DND-41 (cell line): ENCODE measurements at regions not wholly inside any gene's neighbourhood (a gene's known extent, or its start where the extent isn't known, plus 50 kb on each side); places are given as distances from the start of the nearest gene placed in this dataset.

Experiments
- ATAC-seq: fragments of 200-7000 bp; cut with Tn5 transposase; 3 replicates; pipeline ENCODE4 v1.9.1; 2021; ENCODE audit warnings: low read depth; ENCODE audit not compliant: insufficient read depth
- DNase-seq: peaks from one replicate; pipeline ENCODE4 v3.0.0-alpha.2; 2020
- H2AFZ ChIP-seq: 2 replicates; pipeline ENCODE4 v1.6.0; 2012; ENCODE audit warnings: low read depth, low read length
- H3K27ac ChIP-seq: 2 replicates; pipeline ENCODE4 v1.5.1; 2012; ENCODE audit warnings: low read length, inconsistent platforms
- H3K27me3 ChIP-seq: fragments of 200-600 bp; sonication (generic); 2 replicates; pipeline ENCODE4 v1.6.0; 2012; ENCODE audit warnings: low read length, mild to moderate bottlenecking, inconsistent platforms; ENCODE audit not compliant: insufficient read depth, poor library complexity
- H3K36me3 ChIP-seq: 2 replicates; pipeline ENCODE4 v1.5.1; 2012; ENCODE audit warnings: low read length, inconsistent platforms; ENCODE audit not compliant: insufficient read depth
- H3K4me1 ChIP-seq: 2 replicates; pipeline ENCODE4 v1.5.1; 2012; ENCODE audit warnings: mild to moderate bottlenecking, low read length; ENCODE audit not compliant: insufficient read depth
- H3K4me2 ChIP-seq: 2 replicates; pipeline ENCODE4 v1.6.0; 2012; ENCODE audit warnings: mild to moderate bottlenecking, moderate library complexity, low read length, inconsistent platforms; ENCODE audit not compliant: insufficient read depth
- H3K4me3 ChIP-seq, 2 experiments: fragments of 200-600 bp in 1 of 2; shearing (Covaris generic) in 1 of 2; 2 replicates each; pipeline ENCODE4 v1.5.1; 2012 to 2016; ENCODE audit warnings: inconsistent platforms in 2 of 2, low read length in 2 of 2, mild to moderate bottlenecking in 2 of 2, low read depth in 1 of 2, moderate library complexity in 1 of 2
- H3K79me2 ChIP-seq: 2 replicates; pipeline ENCODE4 v1.6.0; 2012; ENCODE audit warnings: low read length, inconsistent platforms; ENCODE audit not compliant: insufficient read depth
- H3K9ac ChIP-seq: 2 replicates; pipeline ENCODE4 v1.6.0; 2012; ENCODE audit warnings: low read depth, mild to moderate bottlenecking, inconsistent platforms, low read length, moderate library complexity
- H3K9me3 ChIP-seq: 2 replicates; pipeline ENCODE4 v1.5.1; 2012; ENCODE audit warnings: low read length, moderate library complexity, mild to moderate bottlenecking, inconsistent platforms; ENCODE audit not compliant: insufficient read depth, severe bottlenecking
- H4K20me1 ChIP-seq: 2 replicates; pipeline ENCODE4 v1.6.0; 2012; ENCODE audit warnings: low read length; ENCODE audit not compliant: insufficient read depth
- EZH2 ChIP-seq: IDR thresholded peaks from 3 replicates; pipeline ENCODE4 v1.6.1; 2012; ENCODE audit warnings: borderline replicate concordance, low read depth, mild to moderate bottlenecking, moderate library complexity, low read length, inconsistent platforms; ENCODE audit not compliant: severe bottlenecking
- TF ChIP-seq, protein P1 (sequence below): IDR thresholded peaks from 2 replicates; pipeline ENCODE4 v1.5.1; 2012; ENCODE audit warnings: borderline replicate concordance, low read length, moderate library complexity, mild to moderate bottlenecking; ENCODE audit not compliant: poor library complexity, severe bottlenecking; ENCODE audit errors: extremely low read depth

DNA sequence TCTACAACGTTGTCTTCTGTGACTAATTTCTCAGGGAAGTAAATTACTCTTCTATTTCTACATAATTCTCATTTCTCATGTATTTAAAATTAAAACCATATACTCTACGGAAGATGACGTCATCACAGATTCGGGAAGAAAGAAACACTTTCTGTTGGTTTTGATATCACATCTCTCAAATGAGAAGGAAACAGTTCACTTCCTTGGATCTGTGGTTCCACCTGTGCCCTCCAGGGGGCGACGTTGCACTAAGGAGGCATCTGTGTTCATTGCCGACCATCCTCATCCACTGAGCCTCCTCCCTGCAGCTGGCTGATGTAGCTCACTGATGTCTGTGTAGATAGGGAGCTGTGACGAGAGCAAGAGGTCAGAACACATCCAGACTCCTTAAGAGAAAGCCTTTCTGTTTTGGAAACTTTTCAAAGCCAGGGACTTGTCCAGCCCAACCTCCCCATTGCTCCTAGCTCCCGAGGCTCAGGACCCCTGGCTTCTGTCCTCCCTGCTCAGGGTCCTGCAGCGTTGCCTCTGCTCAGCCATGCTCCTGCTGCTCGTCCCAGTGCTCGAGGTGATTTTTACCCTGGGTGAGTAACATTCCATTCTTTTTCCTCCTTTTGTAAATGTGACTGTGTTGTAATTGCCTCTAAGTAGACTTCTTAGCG, 172.7 kb upstream of the OR4E1 start:
- Histone ChIP-seq H3K27me3 (peaks cover 18% of the 10 kb centered on the region), H4K20me1 (no peaks in the 10 kb centered on the region), H3K4me3 (no peak overlapping the region), H2AFZ (no peak overlapping the region), H3K36me3 (no peaks in the 10 kb centered on the region), H3K9me3 (no peaks in the 10 kb centered on the region), H3K79me2 (no peaks in the 10 kb centered on the region), H3K9ac (no peak overlapping the region), H3K4me2 (no peak overlapping the region), H3K27ac (no peak overlapping the region), H3K4me1 (no peaks in the 10 kb centered on the region)
- peak; percentile 84 for ATAC-seq
- TF ChIP-seq, protein P1, sequence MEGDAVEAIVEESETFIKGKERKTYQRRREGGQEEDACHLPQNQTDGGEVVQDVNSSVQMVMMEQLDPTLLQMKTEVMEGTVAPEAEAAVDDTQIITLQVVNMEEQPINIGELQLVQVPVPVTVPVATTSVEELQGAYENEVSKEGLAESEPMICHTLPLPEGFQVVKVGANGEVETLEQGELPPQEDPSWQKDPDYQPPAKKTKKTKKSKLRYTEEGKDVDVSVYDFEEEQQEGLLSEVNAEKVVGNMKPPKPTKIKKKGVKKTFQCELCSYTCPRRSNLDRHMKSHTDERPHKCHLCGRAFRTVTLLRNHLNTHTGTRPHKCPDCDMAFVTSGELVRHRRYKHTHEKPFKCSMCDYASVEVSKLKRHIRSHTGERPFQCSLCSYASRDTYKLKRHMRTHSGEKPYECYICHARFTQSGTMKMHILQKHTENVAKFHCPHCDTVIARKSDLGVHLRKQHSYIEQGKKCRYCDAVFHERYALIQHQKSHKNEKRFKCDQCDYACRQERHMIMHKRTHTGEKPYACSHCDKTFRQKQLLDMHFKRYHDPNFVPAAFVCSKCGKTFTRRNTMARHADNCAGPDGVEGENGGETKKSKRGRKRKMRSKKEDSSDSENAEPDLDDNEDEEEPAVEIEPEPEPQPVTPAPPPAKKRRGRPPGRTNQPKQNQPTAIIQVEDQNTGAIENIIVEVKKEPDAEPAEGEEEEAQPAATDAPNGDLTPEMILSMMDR, result peak; percentile 79
- TF ChIP-seq EZH2, result no peak
- DNase-seq, result peak; percentile 67

DNA sequence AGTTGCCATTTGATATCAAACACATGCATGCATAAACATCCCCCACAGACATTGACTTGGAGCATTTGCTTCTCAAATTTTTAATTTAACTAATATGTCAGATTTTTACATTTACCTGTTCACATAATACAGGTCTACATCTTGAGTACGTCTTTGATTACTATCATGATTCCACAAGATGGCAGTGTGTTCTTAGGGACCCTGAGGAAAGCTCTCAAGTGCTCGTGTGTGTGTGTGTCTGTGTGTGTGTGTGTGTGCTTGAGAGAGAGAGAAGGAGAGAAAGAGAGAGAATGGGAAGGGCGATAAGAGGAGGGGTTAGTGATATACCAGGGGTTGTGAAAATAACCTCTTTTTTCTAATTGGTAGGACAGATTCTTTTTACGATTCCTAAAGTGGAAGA, 167.1 kb upstream of the OR4E1 start:
- peaks cover 6% of the 10 kb centered on the region for H3K9me3 ChIP-seq
- no peak overlapping the region for H3K27ac ChIP-seq
- no peak overlapping the region for H3K9ac ChIP-seq
- H3K4me1 ChIP-seq, result no peaks in the 10 kb centered on the region
- H4K20me1 ChIP-seq, result no peaks in the 10 kb centered on the region
- H3K27me3 ChIP-seq, result peaks cover 17% of the 10 kb centered on the region
- H3K79me2 ChIP-seq, result no peaks in the 10 kb centered on the region
- no peaks in the 10 kb centered on the region for H3K36me3 ChIP-seq
- no peak overlapping the region for H2AFZ ChIP-seq
- ATAC-seq (no peak), DNase-seq (no peak)
- no peak overlapping the region for H3K4me2 ChIP-seq
- no peak for TF ChIP-seq EZH2
- TF ChIP-seq, protein P1, result peak; percentile 11
- H3K4me3 ChIP-seq, result no peak overlapping the region

DNA sequence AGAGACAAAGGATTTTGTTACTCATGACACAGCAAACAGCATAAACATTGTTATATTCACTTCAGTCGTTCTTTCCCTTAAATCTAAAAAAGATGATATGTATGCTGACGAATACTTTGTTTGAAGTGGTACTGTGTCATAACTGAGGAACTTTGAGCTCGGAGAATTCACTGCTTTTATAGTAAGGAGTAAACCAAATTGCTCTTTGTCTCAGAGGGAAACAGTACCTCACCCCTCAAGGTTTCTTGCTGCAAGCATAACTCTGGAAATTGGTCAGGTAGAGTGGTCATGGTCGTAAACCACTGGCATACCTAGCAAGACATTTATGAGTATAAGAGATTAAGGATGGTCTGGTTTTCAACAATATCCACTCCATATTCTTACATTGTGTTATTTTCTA, 160.2 kb upstream of the OR4E1 start:
- H3K27me3 ChIP-seq, result peaks cover 12% of the 10 kb centered on the region
- TF ChIP-seq, protein P1, result no peak
- TF ChIP-seq EZH2, result no peak

More for the DNA sequence above, 160.2 kb upstream of the OR4E1 start:
- H3K9ac ChIP-seq, result no peak overlapping the region
- H3K4me2 ChIP-seq, result no peak overlapping the region
- H3K9me3 ChIP-seq, result peaks cover 19% of the 10 kb centered on the region
- no peak overlapping the region for H2AFZ ChIP-seq
- no peaks in the 10 kb centered on the region for H3K79me2 ChIP-seq
- ATAC-seq (no peak), DNase-seq (no peak)
- H3K27ac ChIP-seq, result no peak overlapping the region
- H3K36me3 ChIP-seq, result no peaks in the 10 kb centered on the region
- no peak overlapping the region for H3K4me3 ChIP-seq
- H4K20me1 ChIP-seq, result no peaks in the 10 kb centered on the region
- H3K4me1 ChIP-seq, result no peaks in the 10 kb centered on the region
